SK-N-SH (cell line): ENCODE measurements at regions not wholly inside any gene's neighbourhood (a gene's known extent, or its start where the extent isn't known, plus 50 kb on each side); places are given as distances from the start of the nearest gene placed in this dataset.
"Not testable (repeated sequence)": the region's sequence is repeated elsewhere in the genome, so short reads cannot be mapped to it uniquely, and the experiment has no call there.

Experiments used
- CTCF ChIP-seq: fragments of 200-600 bp; sonication (generic); IDR thresholded peaks from 2 replicates; pipeline ENCODE4 v1.6.1; 2017; ENCODE audit warnings: antibody characterized with exemption, mild to moderate bottlenecking, moderate library complexity
- EP300 ChIP-seq, 2 experiments: IDR thresholded peaks; 2 replicates each; pipeline versions ENCODE4 v1.4.0 to v1.6.1; 2012; ENCODE audit warnings: borderline replicate concordance in 1 of 2, low read depth in 1 of 2, low read length in 1 of 2
- FOXM1 ChIP-seq: IDR thresholded peaks from 2 replicates; pipeline ENCODE4 v1.4.0; 2012; ENCODE audit warnings: low read depth, mild to moderate bottlenecking
- GABPA ChIP-seq: IDR thresholded peaks from 2 replicates; pipeline ENCODE4 v1.4.0; 2012; ENCODE audit warnings: low read depth, mild to moderate bottlenecking
- JUND ChIP-seq: IDR thresholded peaks from 2 replicates; pipeline ENCODE4 v1.4.0; 2012
- MAX ChIP-seq: IDR thresholded peaks from 2 replicates; pipeline ENCODE4 v1.4.0; 2012; ENCODE audit warnings: low read depth
- MXI1 ChIP-seq: IDR thresholded peaks from 2 replicates; pipeline ENCODE4 v1.6.1; 2012; ENCODE audit warnings: mild to moderate bottlenecking, low read depth, low read length, improper control_type of control experiment
- TAF1 ChIP-seq: IDR thresholded peaks from 2 replicates; pipeline ENCODE4 v1.6.1; 2012; ENCODE audit warnings: low read depth, mild to moderate bottlenecking, low read length, moderate library complexity, borderline replicate concordance

DNA sequence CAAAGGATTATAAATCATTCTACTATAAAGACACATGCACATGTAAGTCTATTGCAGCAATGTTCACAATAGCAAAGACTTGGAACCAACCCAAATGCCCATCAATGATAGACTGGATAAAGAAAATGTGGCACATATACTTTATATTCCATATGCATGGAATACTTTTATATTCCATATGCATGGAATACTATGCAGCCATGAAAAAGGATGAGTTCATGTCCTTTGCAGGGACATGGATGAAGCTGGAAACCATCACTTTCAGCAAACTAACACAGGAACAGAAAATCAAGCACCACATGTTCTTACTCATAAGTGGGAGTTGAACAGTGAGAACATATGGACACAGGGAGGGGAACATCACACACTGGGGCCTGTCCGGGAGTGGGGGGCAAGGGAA is 130.3 kb upstream of the RSPO3 start:
- not testable (repeated sequence) for TF ChIP-seq CTCF; EP300 (IDR thresholded peaks at IDR 0.05; ENCODE audit: borderline replicate concordance in 1 of 2, low read depth in 1 of 2, low read length in 1 of 2); GABPA; MAX; JUND; TAF1; FOXM1; MXI1
